NCI-H345 treated with DMSO at 0.1 percent for 48 hours (cell line): ENCODE measurements at regions not wholly inside any gene's neighbourhood (a gene's known extent, or its start where the extent isn't known, plus 50 kb on each side); places are given as distances from the start of the nearest gene placed in this dataset.
"Not testable (repeated sequence)": the region's sequence is repeated elsewhere in the genome, so short reads cannot be mapped to it uniquely, and the experiment has no call there.

Experiments used
- DNase-seq: peaks from one replicate; lab custom pipeline; 2025; ENCODE audit not compliant: unreplicated experiment; lab: John Stamatoyannopoulos, UW

- no peak for DNase-seq
Observed at GRCh38 chr7:24428676-24429075, 144.6 kb upstream of the PALS2 start.

- no peak for DNase-seq
Observed at GRCh38 chr7:24432677-24433076, 140.6 kb upstream of the PALS2 start.

GRCh38 chr7:24434972-24435371 lies 138.3 kb upstream of the PALS2 start:
- DNase-seq, result peak; percentile 8

GRCh38 chr7:24436131-24436920 lies 136.9 kb upstream of the PALS2 start:
- DNase-seq, result no peak

GRCh38 chr7:24438232-24438631 lies 135.0 kb upstream of the PALS2 start:
- no peak for DNase-seq

GRCh38 chr7:24439104-24439503 lies 134.1 kb upstream of the PALS2 start:
- not testable (repeated sequence) for DNase-seq

- DNase-seq, result no peak
Observed at GRCh38 chr7:24440892-24441291, 132.4 kb upstream of the PALS2 start.

- no peak for DNase-seq
Observed at GRCh38 chr7:24441314-24442027, 131.8 kb upstream of the PALS2 start.

GRCh38 chr7:24442170-24442777 lies 131.0 kb upstream of the PALS2 start:
- DNase-seq, result no peak

- DNase-seq, result no peak
Observed at GRCh38 chr7:24444666-24445440, 128.4 kb upstream of the PALS2 start.

GRCh38 chr7:24448038-24448437 lies 125.2 kb upstream of the PALS2 start:
- no peak for DNase-seq

- DNase-seq, result not testable (repeated sequence)
Observed at GRCh38 chr7:24449416-24449815, 123.8 kb upstream of the PALS2 start.

- DNase-seq, result no peak
Observed at GRCh38 chr7:24455813-24456525, 117.3 kb upstream of the PALS2 start.

- DNase-seq, result no peak
Observed at GRCh38 chr7:24456526-24457218, 116.6 kb upstream of the PALS2 start.

- DNase-seq, result no peak
Observed at GRCh38 chr7:24457219-24457558, 116.1 kb upstream of the PALS2 start.

- DNase-seq, result no peak
Observed at GRCh38 chr7:24462117-24462516, 111.1 kb upstream of the PALS2 start.

GRCh38 chr7:24462984-24463383 lies 110.3 kb upstream of the PALS2 start:
- DNase-seq, result no peak

- DNase-seq, result no peak
Observed at GRCh38 chr7:24463474-24463873, 109.8 kb upstream of the PALS2 start.

- DNase-seq, result no peak
Observed at GRCh38 chr7:24464861-24465260, 108.4 kb upstream of the PALS2 start.

- DNase-seq, result no peak
Observed at GRCh38 chr7:24466168-24466768, 107.0 kb upstream of the PALS2 start.
